AG09319 (cell line): ENCODE measurements at regions not wholly inside any gene's neighbourhood (a gene's known extent, or its start where the extent isn't known, plus 50 kb on each side); places are given as distances from the start of the nearest gene placed in this dataset.

Experiments
- DNase-seq: peaks from one replicate; pipeline ENCODE4 v3.0.0-alpha.2; 2010; ENCODE audit warnings: low read depth; ENCODE audit errors: extremely low read depth
- CTCF ChIP-seq: IDR thresholded peaks from 2 replicates; pipeline ENCODE4 v1.5.1; 2011; ENCODE audit warnings: low read depth, mild to moderate bottlenecking, inconsistent platforms, low read length, moderate library complexity

- DNase-seq = no peak
Measured at GRCh38 chr21:27631471-27631870, 664.6 kb upstream of the ADAMTS5 start.

GRCh38 chr21:27622631-27623030 lies 655.7 kb upstream of the ADAMTS5 start:
- no peak for DNase-seq
- TF ChIP-seq CTCF = no peak

More at GRCh38 chr21:27631471-27631870, 664.6 kb upstream of the ADAMTS5 start:
- no peak for TF ChIP-seq CTCF

- no peak for DNase-seq
- TF ChIP-seq CTCF = no peak
Measured at GRCh38 chr21:27614231-27614630, 647.3 kb upstream of the ADAMTS5 start.

GRCh38 chr21:27606422-27606821 lies 639.5 kb upstream of the ADAMTS5 start:
- TF ChIP-seq CTCF = no peak
- no peak for DNase-seq

- no peak for DNase-seq
- TF ChIP-seq CTCF = no peak
Measured at GRCh38 chr21:27596196-27596595, 629.3 kb upstream of the ADAMTS5 start.

GRCh38 chr21:27595716-27596115 lies 628.8 kb upstream of the ADAMTS5 start:
- DNase-seq = no peak
- no peak for TF ChIP-seq CTCF

- no peak for TF ChIP-seq CTCF
Measured at GRCh38 chr21:27590271-27590670, 623.4 kb upstream of the ADAMTS5 start.

More at GRCh38 chr21:27590271-27590670, 623.4 kb upstream of the ADAMTS5 start:
- peak; percentile 51 for DNase-seq
